IPS-20b (cell line): ENCODE measurements at regions not wholly inside any gene's neighbourhood (a gene's known extent, or its start where the extent isn't known, plus 50 kb on each side); places are given as distances from the start of the nearest gene placed in this dataset.

Source experiments
- H3K27ac ChIP-seq: one replicate; pipeline ENCODE4 v1.5.1; 2013; ENCODE audit warnings: low read length
- H3K27me3 ChIP-seq: 2 replicates; pipeline ENCODE4 v1.6.1; 2013; ENCODE audit warnings: mild to moderate bottlenecking, low read length, inconsistent platforms; ENCODE audit not compliant: insufficient read depth
- H3K36me3 ChIP-seq: 2 replicates; pipeline ENCODE4 v1.6.1; 2013; ENCODE audit warnings: low read depth, mild to moderate bottlenecking, inconsistent platforms, low read length, moderate library complexity; ENCODE audit not compliant: insufficient read depth
- H3K4me1 ChIP-seq: 2 replicates; pipeline ENCODE4 v1.6.1; 2013; ENCODE audit warnings: mild to moderate bottlenecking, control low read depth, inconsistent platforms, low read length, moderate library complexity; ENCODE audit not compliant: insufficient read depth
- H3K4me3 ChIP-seq: 2 replicates; pipeline ENCODE4 v1.5.1; 2013; ENCODE audit warnings: mild to moderate bottlenecking, low read length, inconsistent platforms
- H3K9ac ChIP-seq: 2 replicates; pipeline ENCODE4 v1.6.1; 2013; ENCODE audit warnings: low read depth, mild to moderate bottlenecking, inconsistent platforms, low read length, moderate library complexity
- H3K9me3 ChIP-seq: 2 replicates; pipeline ENCODE4 v1.6.1; 2013; ENCODE audit warnings: mild to moderate bottlenecking, low read depth, low read length, inconsistent platforms; ENCODE audit not compliant: insufficient read depth

- Histone ChIP-seq H3K9me3 (no peaks in the 10 kb centered on the region), H3K27me3 (no peaks in the 10 kb centered on the region), H3K9ac (no peak overlapping the region), H3K4me3 (no peak overlapping the region), H3K4me1 (no peaks in the 10 kb centered on the region), H3K36me3 (no peaks in the 10 kb centered on the region), H3K27ac (no peak overlapping the region)
Observed at GRCh38 chr17:63354256-63354655, 91.8 kb downstream of the CYB561 start.

GRCh38 chr17:63356337-63356757 is 89.8 kb downstream of the CYB561 start:
- H3K4me1 ChIP-seq, result no peaks in the 10 kb centered on the region
- no peak overlapping the region for H3K27ac ChIP-seq
- no peaks in the 10 kb centered on the region for H3K9me3 ChIP-seq
- H3K4me3 ChIP-seq, result no peak overlapping the region
- no peaks in the 10 kb centered on the region for H3K27me3 ChIP-seq
- H3K36me3 ChIP-seq, result no peaks in the 10 kb centered on the region
- H3K9ac ChIP-seq, result no peak overlapping the region

GRCh38 chr17:63358111-63358839 is 87.8 kb downstream of the CYB561 start:
- Histone ChIP-seq H3K27me3 (no peaks in the 10 kb centered on the region), H3K27ac (no peak overlapping the region), H3K9me3 (no peaks in the 10 kb centered on the region), H3K36me3 (no peaks in the 10 kb centered on the region), H3K4me1 (no peaks in the 10 kb centered on the region), H3K9ac (no peak overlapping the region), H3K4me3 (no peak overlapping the region)

- H3K9ac ChIP-seq, result no peak overlapping the region
- no peaks in the 10 kb centered on the region for H3K4me1 ChIP-seq
- no peaks in the 10 kb centered on the region for H3K27me3 ChIP-seq
- H3K27ac ChIP-seq, result no peak overlapping the region
- H3K4me3 ChIP-seq, result no peak overlapping the region
- H3K36me3 ChIP-seq, result no peaks in the 10 kb centered on the region
- H3K9me3 ChIP-seq, result no peaks in the 10 kb centered on the region
Observed at GRCh38 chr17:63358956-63359355, 87.2 kb downstream of the CYB561 start.

- no peaks in the 10 kb centered on the region for H3K27me3 ChIP-seq
Observed at GRCh38 chr17:63361182-63361581, 84.9 kb downstream of the CYB561 start.

GRCh38 chr17:63362115-63362514 is 84.0 kb downstream of the CYB561 start:
- Histone ChIP-seq H3K9ac (no peak overlapping the region), H3K4me3 (no peak overlapping the region), H3K9me3 (no peaks in the 10 kb centered on the region), H3K36me3 (no peaks in the 10 kb centered on the region), H3K27me3 (no peaks in the 10 kb centered on the region), H3K4me1 (no peaks in the 10 kb centered on the region), H3K27ac (no peak overlapping the region)

More at GRCh38 chr17:63361182-63361581, 84.9 kb downstream of the CYB561 start:
- H3K9me3 ChIP-seq, result no peaks in the 10 kb centered on the region
- H3K4me3 ChIP-seq, result no peak overlapping the region
- H3K9ac ChIP-seq, result no peak overlapping the region
- H3K4me1 ChIP-seq, result no peaks in the 10 kb centered on the region
- no peaks in the 10 kb centered on the region for H3K36me3 ChIP-seq
- no peak overlapping the region for H3K27ac ChIP-seq

GRCh38 chr17:63364387-63364786 is 81.7 kb downstream of the CYB561 start:
- Histone ChIP-seq H3K4me1 (no peaks in the 10 kb centered on the region), H3K27me3 (no peaks in the 10 kb centered on the region), H3K27ac (no peak overlapping the region), H3K9me3 (no peaks in the 10 kb centered on the region), H3K4me3 (no peak overlapping the region), H3K36me3 (no peaks in the 10 kb centered on the region), H3K9ac (no peak overlapping the region)

- no peaks in the 10 kb centered on the region for H3K36me3 ChIP-seq
- H3K27me3 ChIP-seq, result no peaks in the 10 kb centered on the region
- no peaks in the 10 kb centered on the region for H3K9me3 ChIP-seq
- no peak overlapping the region for H3K9ac ChIP-seq
- no peak overlapping the region for H3K4me3 ChIP-seq
- H3K4me1 ChIP-seq, result no peaks in the 10 kb centered on the region
- no peak overlapping the region for H3K27ac ChIP-seq
Observed at GRCh38 chr17:63364944-63365343, 81.2 kb downstream of the CYB561 start.

- Histone ChIP-seq H3K9me3 (no peaks in the 10 kb centered on the region), H3K9ac (no peak overlapping the region), H3K36me3 (no peaks in the 10 kb centered on the region), H3K27me3 (no peaks in the 10 kb centered on the region), H3K27ac (no peak overlapping the region), H3K4me1 (no peaks in the 10 kb centered on the region), H3K4me3 (no peak overlapping the region)
Observed at GRCh38 chr17:63365366-63366240, 80.5 kb downstream of the CYB561 start.

- Histone ChIP-seq H3K36me3 (no peaks in the 10 kb centered on the region), H3K9ac (no peak overlapping the region), H3K4me3 (no peak overlapping the region), H3K9me3 (no peaks in the 10 kb centered on the region), H3K27me3 (no peaks in the 10 kb centered on the region), H3K4me1 (no peaks in the 10 kb centered on the region), H3K27ac (no peak overlapping the region)
Observed at GRCh38 chr17:63366241-63366566, 79.9 kb downstream of the CYB561 start.

- Histone ChIP-seq H3K4me1 (no peaks in the 10 kb centered on the region), H3K27me3 (no peaks in the 10 kb centered on the region), H3K27ac (no peak overlapping the region), H3K9ac (no peak overlapping the region), H3K4me3 (no peak overlapping the region), H3K9me3 (no peaks in the 10 kb centered on the region), H3K36me3 (no peaks in the 10 kb centered on the region)
Observed at GRCh38 chr17:63369233-63369632, 76.9 kb downstream of the CYB561 start.

- Histone ChIP-seq H3K4me1 (no peaks in the 10 kb centered on the region), H3K4me3 (no peak overlapping the region), H3K9me3 (no peaks in the 10 kb centered on the region), H3K36me3 (no peaks in the 10 kb centered on the region), H3K27me3 (no peaks in the 10 kb centered on the region), H3K9ac (no peak overlapping the region), H3K27ac (no peak overlapping the region)
Observed at GRCh38 chr17:63370696-63371095, 75.4 kb downstream of the CYB561 start.
